Central memory CD4-positive, alpha-beta T cell (primary cell): ENCODE measurements at regions not wholly inside any gene's neighbourhood (a gene's known extent, or its start where the extent isn't known, plus 50 kb on each side); places are given as distances from the start of the nearest gene placed in this dataset.

Source experiments
- DNase-seq: peaks from one replicate; pipeline ENCODE4 v3.0.0; 2022

DNA sequence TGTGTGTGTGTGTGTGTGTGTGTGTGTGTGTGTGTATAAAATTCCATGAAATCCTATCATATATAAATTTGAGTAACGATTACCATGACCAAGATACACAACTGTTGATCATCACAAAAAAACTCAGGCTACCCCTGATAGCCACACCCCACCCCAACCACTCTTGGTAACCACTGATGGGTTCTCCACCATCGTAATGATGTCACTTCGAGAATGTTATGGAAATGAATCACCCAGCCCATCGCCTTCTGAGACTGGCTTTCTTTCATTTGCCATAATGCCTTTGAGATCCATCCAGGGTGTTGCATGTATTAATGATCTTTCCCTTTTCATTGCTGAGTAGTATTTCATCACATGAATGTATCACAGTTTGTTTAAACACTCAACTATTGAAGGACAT lies 496.0 kb downstream of the MIAT start:
- no peak for DNase-seq

DNA sequence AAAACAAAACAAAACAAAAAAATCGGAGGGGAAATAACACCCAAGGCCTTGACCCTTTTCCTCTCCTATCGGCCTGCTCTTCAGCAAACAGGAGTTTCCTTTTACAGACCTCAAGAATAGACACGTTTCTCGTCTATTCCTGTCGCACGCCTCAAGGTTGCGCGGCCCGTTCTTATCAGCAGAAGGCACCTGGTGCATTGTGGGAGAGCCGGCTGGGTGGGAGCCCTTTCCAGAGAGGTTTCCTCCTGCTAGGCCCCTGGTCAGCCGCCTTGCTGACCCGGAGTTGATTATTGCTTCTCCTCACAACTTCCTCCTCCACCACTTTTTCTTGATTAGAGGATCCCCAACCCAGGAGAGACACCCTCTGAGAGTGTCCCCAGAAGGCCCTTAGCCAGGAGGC lies 497.3 kb downstream of the MIAT start:
- no peak for DNase-seq

GRCh38 chr22:27156821-27157489 lies 499.6 kb downstream of the MIAT start:
- DNase-seq: no peak

DNA sequence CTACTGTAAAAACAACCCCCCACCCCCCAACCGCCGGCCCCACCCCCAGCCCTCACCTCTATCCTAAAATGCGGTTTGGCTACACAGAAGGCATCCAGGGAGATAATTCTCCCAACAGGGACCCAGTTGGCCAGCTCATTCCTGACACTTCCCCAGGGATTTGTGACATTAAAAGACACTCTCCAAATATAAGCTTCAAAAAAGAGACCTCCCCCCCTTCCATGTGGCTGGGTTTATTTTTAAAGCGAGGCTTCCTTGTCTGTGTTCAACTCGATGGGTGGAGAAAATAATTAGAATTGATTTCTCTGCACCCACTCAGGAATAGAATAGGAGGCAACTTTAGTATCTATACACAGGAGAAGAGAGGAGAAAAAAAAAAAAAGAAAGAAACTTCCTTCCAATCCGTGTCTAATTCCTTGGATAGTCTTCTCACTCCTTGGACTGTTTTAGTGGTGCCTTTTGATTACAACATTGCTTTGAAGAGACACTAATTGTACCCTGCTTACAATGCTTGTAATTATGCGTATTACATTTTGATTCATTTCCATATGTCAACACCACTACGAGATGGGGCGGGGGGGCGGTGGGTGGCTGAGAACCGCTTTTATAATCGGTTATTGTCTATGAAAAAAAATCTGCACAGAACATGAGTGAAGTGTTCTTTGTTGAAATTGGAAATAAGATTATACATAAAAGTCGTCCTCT lies 500.4 kb downstream of the MIAT start:
- no peak for DNase-seq

DNA sequence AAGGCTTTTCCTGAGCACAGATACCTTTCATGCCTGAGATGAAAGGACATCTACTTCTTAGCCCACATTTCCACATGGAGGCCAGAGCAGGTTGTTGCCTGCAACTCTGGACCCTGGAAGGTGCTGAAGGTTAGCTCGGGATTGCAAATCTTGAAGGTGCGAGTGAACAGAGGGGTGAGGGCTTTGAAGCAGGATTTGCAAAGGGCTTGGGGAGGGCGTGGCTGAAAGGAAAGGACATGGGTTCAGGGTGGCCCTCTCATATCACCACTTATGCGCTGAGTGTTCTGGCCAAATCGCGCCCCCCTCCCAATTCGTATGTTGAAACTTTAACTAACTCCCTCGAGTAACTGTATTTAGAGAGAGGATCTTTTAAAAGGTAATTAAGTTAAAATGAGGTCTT lies 501.6 kb downstream of the MIAT start:
- DNase-seq: no peak

- no peak for DNase-seq
Measured at GRCh38 chr22:27159716-27160295, 502.4 kb downstream of the MIAT start.

- DNase-seq: no peak
Measured at GRCh38 chr22:27163162-27164137, 506.1 kb downstream of the MIAT start.

- DNase-seq: no peak
Measured at GRCh38 chr22:27164781-27165503, 507.6 kb downstream of the MIAT start.

- no peak for DNase-seq
Measured at GRCh38 chr22:27168681-27169080, 511.3 kb downstream of the MIAT start.

- no peak for DNase-seq
Measured at GRCh38 chr22:27170491-27170890, 513.1 kb downstream of the MIAT start.

- DNase-seq: no peak
Measured at GRCh38 chr22:27171212-27171611, 513.8 kb downstream of the MIAT start.

DNA sequence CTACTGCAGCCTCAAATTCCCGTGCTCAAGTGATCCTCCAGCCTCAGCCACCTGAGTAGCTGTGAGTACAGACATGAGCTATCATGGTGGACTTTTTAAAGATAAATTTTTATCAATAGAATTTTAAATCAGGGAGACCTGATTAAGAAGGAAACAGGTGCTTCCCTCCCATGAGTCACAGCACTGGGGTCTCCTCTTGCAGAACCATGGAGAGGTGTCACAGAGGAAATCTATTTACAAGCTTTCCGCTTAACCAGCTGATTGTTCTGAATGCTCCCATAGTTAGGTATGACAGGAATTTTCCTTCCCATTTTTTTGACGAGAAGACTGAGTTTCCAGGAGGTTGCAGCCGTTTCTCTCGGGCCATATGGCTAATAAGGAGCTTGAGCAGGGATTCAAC lies 516.1 kb downstream of the MIAT start:
- no peak for DNase-seq

- no peak for DNase-seq
Measured at GRCh38 chr22:27175021-27175838, 517.8 kb downstream of the MIAT start.

- no peak for DNase-seq
Measured at GRCh38 chr22:27175974-27176373, 518.6 kb downstream of the MIAT start.

- DNase-seq: no peak
Measured at GRCh38 chr22:27179161-27179560, 521.8 kb downstream of the MIAT start.

DNA sequence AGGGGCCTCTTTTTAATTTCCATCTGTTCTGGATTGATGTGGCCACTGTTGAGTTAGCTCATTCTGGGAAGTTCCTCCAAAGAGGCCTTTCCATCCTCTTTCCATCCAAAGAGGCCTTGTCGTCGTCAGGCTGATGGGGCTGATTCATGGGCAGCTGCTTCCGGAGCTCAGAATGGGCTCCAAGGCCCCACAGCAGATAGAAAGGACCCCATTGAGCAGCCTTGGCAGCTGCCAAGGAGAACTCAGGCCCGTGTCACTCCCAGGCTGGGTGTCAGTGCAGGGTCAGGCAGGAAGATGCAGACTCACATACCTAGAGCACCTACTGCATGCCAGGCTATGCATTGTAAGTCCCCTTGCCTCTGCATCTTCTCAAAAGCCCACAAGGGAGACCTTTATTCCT lies 524.1 kb downstream of the MIAT start:
- no peak for DNase-seq

GRCh38 chr22:27183474-27183873 lies 526.1 kb downstream of the MIAT start:
- DNase-seq: no peak

GRCh38 chr22:27185099-27185709 lies 527.8 kb downstream of the MIAT start:
- DNase-seq: no peak

DNA sequence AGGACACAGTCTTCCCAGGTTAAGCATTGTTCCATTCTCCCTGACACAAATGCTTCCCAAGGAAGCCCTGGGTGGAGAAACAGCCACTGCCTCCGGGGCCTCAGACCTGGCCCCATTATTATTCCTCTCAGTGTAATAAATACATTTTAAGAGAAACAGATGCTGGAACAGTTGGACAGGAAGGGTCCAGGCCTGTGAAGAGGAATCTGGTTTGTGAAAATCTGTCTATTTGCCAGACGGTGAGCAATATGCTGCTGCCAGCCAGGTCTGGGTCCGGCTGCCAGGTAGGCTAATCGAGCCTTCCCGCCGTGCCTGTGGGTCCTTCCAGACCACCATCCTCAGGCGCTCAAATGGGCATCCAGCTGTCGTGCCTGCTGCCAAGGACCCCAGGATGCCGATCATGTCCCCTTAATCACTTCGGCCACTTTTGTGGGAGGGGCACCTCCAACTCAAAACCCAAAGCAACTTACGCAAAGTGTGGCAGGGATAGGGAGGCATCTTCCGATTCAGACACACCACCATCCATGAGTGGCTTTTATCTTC lies 528.4 kb downstream of the MIAT start:
- no peak for DNase-seq

- DNase-seq: no peak
Measured at GRCh38 chr22:27186643-27187042, 529.3 kb downstream of the MIAT start.
